Esophagus muscularis mucosa (tissue), 4 donors: ENCODE measurements at regions not wholly inside any gene's neighbourhood (a gene's known extent, or its start where the extent isn't known, plus 50 kb on each side); places are given as distances from the start of the nearest gene placed in this dataset.
"Not testable (repeated sequence)": the region's sequence is repeated elsewhere in the genome, so short reads cannot be mapped to it uniquely, and the experiment has no call there.

Experiments used
- DNase-seq: peaks from one replicate; pipeline ENCODE4 v3.0.0-alpha.2; 2017; ENCODE audit errors: extremely low spot score
- H3K27ac ChIP-seq, 4 donors: fragments of 200-600 bp; sonication (generic); replicated peaks in 1 of 4; 1 replicate in 3 of 4; 2 replicates in 1 of 4; pipeline ENCODE4 v1.5.1; 2016 to 2019; ENCODE audit warnings: mild to moderate bottlenecking in 1 of 4
- H3K27me3 ChIP-seq, 4 donors: fragments of 200-600 bp; sonication (generic); one replicate each; pipeline versions ENCODE4 v1.5.1 to v1.6.0; 2016 to 2019
- H3K36me3 ChIP-seq, 4 donors: fragments of 200-600 bp; sonication (generic); one replicate each; pipeline ENCODE4 v1.5.1; 2016 to 2019
- H3K4me1 ChIP-seq, 4 donors: fragments of 200-600 bp; sonication (generic); one replicate each; pipeline ENCODE4 v1.5.1; 2016 to 2019
- H3K4me3 ChIP-seq, 4 donors: fragments of 200-600 bp; sonication (generic); 1 replicate in 2 of 4; 2 replicates in 2 of 4; pipeline ENCODE4 v1.5.1; 2016 to 2019; ENCODE audit warnings: mild to moderate bottlenecking in 4 of 4, moderate library complexity in 1 of 4
- H3K9me3 ChIP-seq, 4 donors: fragments of 200-600 bp; sonication (generic); 1 replicate in 3 of 4; 2 replicates in 1 of 4; pipeline ENCODE4 v1.5.1; 2016 to 2019
- CTCF ChIP-seq, 3 experiments: fragments of 200-600 bp in 2 of 3; fragments of 450-650 bp in 1 of 3; sonication (generic) in 2 of 3; IDR thresholded peaks; one replicate each; pipeline ENCODE4 v1.5.1; 2017 to 2019; ENCODE audit warnings: antibody characterized with exemption in 3 of 3, mild to moderate bottlenecking in 2 of 3, moderate library complexity in 1 of 3
- EP300 ChIP-seq: sonication (generic); formaldehyde crosslinking; IDR thresholded peaks from one replicate; pipeline ENCODE4 v1.6.1; 2017; ENCODE audit warnings: antibody characterized with exemption
- POLR2A ChIP-seq: fragments of 450-650 bp; IDR thresholded peaks from one replicate; pipeline ENCODE4 v1.6.1; 2017; ENCODE audit warnings: antibody characterized with exemption, moderate library complexity, mild to moderate bottlenecking, low read depth
- POLR2AphosphoS5 ChIP-seq, 2 donors: sonication (generic); formaldehyde crosslinking; IDR thresholded peaks; one replicate each; pipeline ENCODE4 v1.6.1; 2017; ENCODE audit warnings: antibody characterized with exemption in 2 of 2
- WGBS: methylation state at CpG from one replicate; pipeline ENCODE4 v1.1.5; 2018; 5-methylcytosine and 5-hydroxymethylcytosine counted together
- intact Hi-C: fragments of 100-400 bp; cut with DNase I; formaldehyde crosslinking; loops from one replicate; pipeline ENCODE4 v1.15.1; 2023

- 46% methylated on average over 3 of the region's 3 CpGs for WGBS
Measured at GRCh38 chr5:3481175-3481574, 114.5 kb upstream of the IRX1 start.

GRCh38 chr5:3475674-3476073, 120.0 kb upstream of the IRX1 start:
- no peak for TF ChIP-seq CTCF (IDR thresholded peaks at IDR 0.05)
- TF ChIP-seq POLR2AphosphoS5 (IDR thresholded peaks at IDR 0.05): no peak
- no peak for TF ChIP-seq EP300
- TF ChIP-seq POLR2A: no peak
- Histone ChIP-seq H3K27me3 (no peaks in the 10 kb centered on the region), H3K9me3 (no peaks in the 10 kb centered on the region), H3K4me3 (no peak overlapping the region), H3K27ac (no peak overlapping the region), H3K36me3 (no peaks in the 10 kb centered on the region), H3K4me1 (no peaks in the 10 kb centered on the region)
- no peak for DNase-seq
- 88% methylated on average over 1 of the region's 1 CpG for WGBS
- intact Hi-C loops: no loop called here

More at GRCh38 chr5:3481175-3481574, 114.5 kb upstream of the IRX1 start:
- Histone ChIP-seq H3K27ac (no peak overlapping the region), H3K4me1 (no peaks in the 10 kb centered on the region), H3K36me3 (no peaks in the 10 kb centered on the region), H3K27me3 (no peaks in the 10 kb centered on the region), H3K4me3 (no peak overlapping the region), H3K9me3 (no peaks in the 10 kb centered on the region)
- intact Hi-C loops: no loop called here
- TF ChIP-seq POLR2AphosphoS5 (IDR thresholded peaks at IDR 0.05) (no peak), CTCF (IDR thresholded peaks at IDR 0.05) (no peak), EP300 (no peak), POLR2A (no peak)
- no peak for DNase-seq

- no peak overlapping the region for H3K4me3 ChIP-seq
- intact Hi-C loops: no loop called here
- H3K36me3 ChIP-seq: no peaks in the 10 kb centered on the region
- H3K9me3 ChIP-seq: peaks cover 0 to 12% (median 9%) of the 10 kb centered on the region in 4 donors
- WGBS: 85% methylated on average over 1 of the region's 1 CpG
- TF ChIP-seq POLR2AphosphoS5 (IDR thresholded peaks at IDR 0.05) (no peak), POLR2A (no peak), EP300 (no peak), CTCF (IDR thresholded peaks at IDR 0.05) (no peak)
- H3K27ac ChIP-seq: no peak overlapping the region
- no peak for DNase-seq
- H3K4me1 ChIP-seq: no peaks in the 10 kb centered on the region
- H3K27me3 ChIP-seq: no peaks in the 10 kb centered on the region
Measured at GRCh38 chr5:3466392-3466791, 129.2 kb upstream of the IRX1 start.

DNA sequence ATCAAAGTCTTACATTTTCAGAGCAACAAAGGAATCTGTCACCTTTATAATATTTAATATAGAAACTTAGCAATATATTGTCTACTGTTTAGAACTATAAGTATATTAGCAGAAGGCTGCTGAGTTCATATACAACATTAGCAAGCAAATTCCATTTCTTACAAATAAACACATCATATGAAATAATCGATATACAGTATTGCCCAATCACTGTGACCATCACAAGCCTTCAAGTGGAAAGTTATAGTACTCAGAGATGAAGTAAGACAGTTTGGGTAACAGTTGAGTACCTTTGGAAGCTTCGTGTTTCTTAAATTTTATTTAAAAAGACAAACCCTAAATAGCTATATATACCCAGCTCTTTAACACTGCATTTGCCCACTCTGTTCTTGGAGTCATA, 135.2 kb upstream of the IRX1 start:
- no peaks in the 10 kb centered on the region for H3K9me3 ChIP-seq
- H3K27me3 ChIP-seq: no peaks in the 10 kb centered on the region
- no peak overlapping the region for H3K4me3 ChIP-seq
- H3K36me3 ChIP-seq: no peaks in the 10 kb centered on the region
- 82% methylated on average over 2 of the region's 2 CpGs for WGBS
- no peaks in the 10 kb centered on the region for H3K4me1 ChIP-seq
- no peak for DNase-seq
- H3K27ac ChIP-seq: no peak overlapping the region
- TF ChIP-seq POLR2AphosphoS5 (IDR thresholded peaks at IDR 0.05): no peak
- no peak for TF ChIP-seq POLR2A
- no peak for TF ChIP-seq CTCF (IDR thresholded peaks at IDR 0.05)
- TF ChIP-seq EP300: no peak
- intact Hi-C loops: no loop called here

GRCh38 chr5:3456121-3456681, 139.4 kb upstream of the IRX1 start:
- H3K27me3 ChIP-seq: no peaks in the 10 kb centered on the region
- TF ChIP-seq POLR2A: no peak
- TF ChIP-seq EP300: no peak
- TF ChIP-seq POLR2AphosphoS5 (IDR thresholded peaks at IDR 0.05): no peak
- no peak for TF ChIP-seq CTCF (IDR thresholded peaks at IDR 0.05)
- no peaks in the 10 kb centered on the region for H3K4me1 ChIP-seq
- H3K9me3 ChIP-seq: no peaks in the 10 kb centered on the region
- no peak overlapping the region for H3K4me3 ChIP-seq
- H3K27ac ChIP-seq: no peak overlapping the region
- no peak for DNase-seq
- no peaks in the 10 kb centered on the region for H3K36me3 ChIP-seq
- intact Hi-C loops: no loop called here
- WGBS: 67% methylated on average over 14 of the region's 14 CpGs

DNA sequence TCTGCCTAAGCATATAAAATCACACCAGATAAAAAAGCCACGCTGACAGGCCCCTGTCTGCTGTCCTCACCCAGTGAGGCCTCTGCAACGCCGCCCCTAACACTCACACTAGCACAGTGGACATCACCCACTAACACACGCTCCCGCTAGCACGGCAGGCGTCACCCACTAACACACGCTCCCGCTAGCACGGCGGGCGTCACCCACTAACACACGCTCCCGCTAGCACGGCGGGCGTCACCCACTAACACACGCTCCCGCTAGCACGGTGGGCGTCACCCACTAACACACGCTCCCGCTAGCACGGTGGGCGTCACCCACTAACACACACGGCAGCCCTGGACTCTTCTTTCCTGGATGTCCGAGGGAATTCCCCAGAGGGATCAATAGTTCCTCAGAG, 141.6 kb upstream of the IRX1 start:
- H3K27ac ChIP-seq, intact Hi-C loops, H3K9me3 ChIP-seq, DNase-seq, H3K4me1 ChIP-seq, H3K27me3 ChIP-seq, H3K4me3 ChIP-seq, H3K36me3 ChIP-seq: not testable (repeated sequence)
- WGBS: 91% methylated on average over 27 of the region's 27 CpGs
